GM12891 (cell line): ENCODE measurements at regions not wholly inside any gene's neighbourhood (a gene's known extent, or its start where the extent isn't known, plus 50 kb on each side); places are given as distances from the start of the nearest gene placed in this dataset.

ENCODE experiments used
- POLR2A ChIP-seq: IDR thresholded peaks from 2 replicates; pipeline ENCODE4 v1.6.1; 2011; ENCODE audit warnings: low read depth, low read length, control low read depth
- POLR2AphosphoS5 ChIP-seq: IDR thresholded peaks from 2 replicates; pipeline ENCODE4 v1.6.1; 2011; ENCODE audit warnings: low read depth, low read length, control low read depth
- POU2F2 ChIP-seq: IDR thresholded peaks from 2 replicates; pipeline ENCODE4 v1.6.1; 2011; ENCODE audit warnings: low read depth, mild to moderate bottlenecking, control low read depth, low read length, moderate library complexity
- SPI1 ChIP-seq: IDR thresholded peaks from 2 replicates; pipeline ENCODE4 v1.6.1; 2011; ENCODE audit warnings: low read depth, low read length, control low read depth
- TAF1 ChIP-seq: IDR thresholded peaks from 2 replicates; pipeline ENCODE4 v1.6.1; 2011; ENCODE audit warnings: low read depth, low read length, control low read depth

DNA sequence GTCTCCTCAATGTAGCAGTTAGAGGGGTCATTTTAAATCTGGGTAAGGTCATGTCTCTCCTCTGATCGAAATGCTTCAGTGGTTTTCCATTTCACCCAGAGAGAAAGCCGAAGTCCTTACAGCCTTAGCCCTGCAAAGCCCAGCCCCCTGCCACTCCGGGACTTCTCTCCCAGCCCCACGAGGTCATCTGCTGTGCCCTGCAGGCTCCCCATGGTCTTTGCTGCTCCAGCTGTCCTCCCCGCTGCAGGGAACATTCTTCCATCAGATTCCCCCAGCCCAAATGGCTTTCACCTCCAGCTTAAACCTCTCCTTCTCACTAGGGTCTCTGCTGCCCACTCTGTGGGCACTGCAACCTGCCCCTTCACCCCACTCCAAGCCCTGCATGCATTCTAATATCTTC lies 626.5 kb downstream of the NPHP4 start:
- TF ChIP-seq POU2F2: no peak
- no peak for TF ChIP-seq TAF1
- TF ChIP-seq POLR2A: no peak
- no peak for TF ChIP-seq POLR2AphosphoS5
- TF ChIP-seq SPI1: no peak
